T-helper 17 cell (primary cell): ENCODE measurements at regions not wholly inside any gene's neighbourhood (a gene's known extent, or its start where the extent isn't known, plus 50 kb on each side); places are given as distances from the start of the nearest gene placed in this dataset.

Experiments used
- ATAC-seq: fragments of 150-1000 bp; cut with Tn5 transposase; 2 replicates; pipeline ENCODE4 v1.10.0; 2021; ENCODE audit warnings: mild to moderate bottlenecking, moderate library complexity
- DNase-seq, 3 donors: peaks; one replicate each; pipeline versions ENCODE4 v3.0.0 to v3.0.0-alpha.2; 2020 to 2021
- H3K9me3 ChIP-seq: one replicate; pipeline ENCODE4 v1.7.0; 2013; ENCODE audit warnings: low read length, mild to moderate bottlenecking; ENCODE audit not compliant: control insufficient read depth, poor library complexity, severe bottlenecking
- H3K27ac Mint-ChIP-seq: one replicate; pipeline ENCODE4 v1.8.0; 2022; ENCODE audit warnings: mild to moderate bottlenecking, moderate library complexity, mixed read lengths
- H3K27me3 Mint-ChIP-seq: one replicate; pipeline ENCODE4 v1.8.0; 2022; ENCODE audit warnings: mixed read lengths
- H3K36me3 Mint-ChIP-seq: one replicate; pipeline ENCODE4 v1.8.0; 2022; ENCODE audit warnings: low read depth, mixed read lengths
- H3K4me1 Mint-ChIP-seq: one replicate; pipeline ENCODE4 v1.8.0; 2022; ENCODE audit warnings: mild to moderate bottlenecking, mixed read lengths
- H3K4me3 Mint-ChIP-seq: one replicate; pipeline ENCODE4 v1.8.0; 2022; ENCODE audit warnings: mild to moderate bottlenecking, moderate library complexity, mixed read lengths

DNA sequence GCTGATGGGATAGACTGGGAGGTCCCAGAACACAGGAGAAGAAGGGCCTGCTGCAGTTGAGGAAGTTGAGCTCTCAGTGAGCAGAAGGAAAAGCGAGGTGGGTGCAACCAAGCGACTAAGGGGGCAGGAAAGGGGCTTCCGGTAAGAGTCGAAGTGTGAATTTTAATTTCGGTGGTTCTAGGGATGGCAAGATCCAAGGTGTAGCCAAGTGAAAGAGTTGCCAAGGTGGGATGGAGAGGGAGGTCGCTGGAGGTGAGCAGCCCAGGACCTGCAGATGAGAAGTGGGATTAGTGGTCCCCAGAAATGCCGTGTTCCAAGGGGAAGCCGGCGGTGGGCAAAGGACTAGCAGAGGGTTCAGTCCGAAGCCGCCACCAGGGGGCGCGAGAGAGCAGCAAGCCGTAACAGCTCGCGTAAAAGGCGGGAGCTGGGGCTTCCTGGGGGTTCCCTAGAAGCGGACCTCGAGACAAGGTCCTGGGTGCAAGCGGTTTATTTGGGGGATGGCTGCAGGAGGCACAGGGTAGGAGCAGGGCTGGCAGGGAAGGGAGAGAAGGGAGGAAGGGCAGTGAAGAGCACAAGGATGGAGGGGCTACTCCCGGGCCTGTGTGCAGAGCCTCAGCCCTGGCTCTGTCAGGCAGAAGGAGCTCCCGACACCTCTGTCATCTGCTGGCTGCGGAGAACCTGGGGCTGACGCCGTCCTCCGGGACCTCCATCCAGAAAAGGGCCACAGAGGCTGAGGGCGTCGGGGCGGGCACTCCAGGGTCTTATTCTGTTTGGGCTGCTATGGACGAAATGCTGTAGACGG, 103.6 kb downstream of the PAX1 start:
- Mint-ChIP-seq H3K4me3 (no peak overlapping the region), H3K27me3 (no peaks in the 10 kb centered on the region), H3K4me1 (no peaks in the 10 kb centered on the region), H3K36me3 (no peaks in the 10 kb centered on the region), H3K27ac (no peak overlapping the region)
- DNase-seq (peak in 1 of 3 donors; percentile 26), ATAC-seq (no peak)
- no peaks in the 10 kb centered on the region for H3K9me3 ChIP-seq

DNA sequence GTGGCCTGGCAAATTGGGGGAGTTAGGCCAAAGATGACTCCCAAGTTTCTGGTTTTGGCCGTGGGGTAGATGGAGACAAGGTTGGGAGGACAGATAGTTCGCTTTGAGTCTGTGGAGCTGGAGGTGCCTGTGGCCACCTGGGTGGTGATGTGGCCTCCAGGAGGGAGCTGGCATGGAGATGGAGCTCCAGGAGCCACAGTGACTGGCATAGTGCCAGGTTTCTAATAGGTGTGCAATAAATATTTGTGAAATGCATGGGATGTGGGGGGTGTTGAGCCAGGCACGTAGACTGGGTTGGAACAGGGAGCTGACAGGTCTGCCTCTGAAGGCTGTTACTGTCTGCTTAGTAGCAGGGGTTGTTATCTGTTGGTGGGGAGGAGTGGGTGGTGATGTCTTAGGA, 102.7 kb downstream of the PAX1 start:
- Mint-ChIP-seq H3K4me3 (no peak overlapping the region), H3K27ac (no peak overlapping the region), H3K36me3 (no peaks in the 10 kb centered on the region), H3K4me1 (no peaks in the 10 kb centered on the region), H3K27me3 (no peaks in the 10 kb centered on the region)
- no peak for DNase-seq
- ATAC-seq: no peak
- H3K9me3 ChIP-seq: no peaks in the 10 kb centered on the region

DNA sequence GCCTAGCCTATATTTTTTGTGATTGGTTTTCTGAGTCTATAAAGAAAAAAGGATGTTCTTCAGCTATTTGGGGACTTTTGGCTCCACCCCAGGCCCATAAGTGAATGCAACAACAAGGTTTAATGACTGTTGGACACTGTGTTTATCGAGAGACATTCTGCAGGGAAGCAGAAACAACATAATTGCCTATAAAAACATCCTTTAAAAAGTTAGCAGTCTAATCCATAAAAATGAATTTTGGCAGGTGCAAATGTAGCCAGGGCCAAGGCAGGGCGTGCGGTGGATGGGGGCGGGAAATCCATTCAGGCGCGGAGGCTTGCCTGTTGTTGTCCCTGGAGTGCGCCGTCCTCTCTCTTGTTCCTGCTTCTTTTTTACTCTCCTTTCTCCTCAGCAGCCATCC, 99.3 kb downstream of the PAX1 start:
- H3K36me3 Mint-ChIP-seq: no peaks in the 10 kb centered on the region
- no peaks in the 10 kb centered on the region for H3K27me3 Mint-ChIP-seq
- DNase-seq (no peak), ATAC-seq (no peak)
- no peaks in the 10 kb centered on the region for H3K9me3 ChIP-seq
- no peaks in the 10 kb centered on the region for H3K4me1 Mint-ChIP-seq
- no peak overlapping the region for H3K4me3 Mint-ChIP-seq
- no peak overlapping the region for H3K27ac Mint-ChIP-seq

DNA sequence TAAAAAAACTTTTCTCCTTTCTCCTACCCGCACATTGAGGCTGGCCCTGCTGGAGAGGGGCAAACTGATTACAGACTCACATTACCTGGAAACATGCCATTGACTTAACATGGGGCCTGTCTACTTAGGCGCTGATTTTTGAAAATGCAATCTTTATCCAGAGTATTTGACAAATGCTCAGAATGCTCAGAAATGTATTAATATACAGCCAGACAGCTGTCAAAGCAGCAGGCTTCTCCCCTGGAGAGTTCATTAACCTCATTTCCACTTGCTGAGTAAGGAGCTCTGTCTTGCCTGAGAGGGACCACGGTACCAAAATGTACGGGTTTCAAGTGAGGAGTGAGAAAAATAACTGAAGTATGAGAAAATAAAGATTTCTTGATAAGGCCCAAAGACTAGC, 95.7 kb downstream of the PAX1 start:
- Mint-ChIP-seq H3K4me1 (no peaks in the 10 kb centered on the region), H3K36me3 (no peaks in the 10 kb centered on the region), H3K27ac (no peak overlapping the region), H3K27me3 (no peaks in the 10 kb centered on the region), H3K4me3 (no peak overlapping the region)
- DNase-seq: no peak
- no peaks in the 10 kb centered on the region for H3K9me3 ChIP-seq
- ATAC-seq: no peak

DNA sequence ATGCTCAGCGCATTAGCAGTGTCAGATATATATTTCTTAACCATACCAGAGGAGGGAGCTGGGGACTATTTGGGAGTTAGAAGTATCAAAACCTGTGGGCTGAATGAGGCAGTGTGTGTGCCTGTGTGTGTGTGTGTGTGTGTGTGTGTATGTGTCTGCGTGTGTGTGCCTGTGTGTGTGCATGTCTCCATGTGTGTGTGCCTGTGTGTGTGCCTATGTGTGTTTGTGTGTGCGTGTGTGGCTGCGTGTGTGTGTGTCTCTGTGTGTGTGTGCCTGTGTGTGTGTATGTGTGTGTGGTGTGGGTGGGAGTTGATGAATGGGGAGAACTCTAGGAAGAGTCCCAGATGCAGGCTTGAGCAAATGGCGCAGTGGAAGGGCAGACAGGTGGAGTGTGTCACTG, 92.9 kb downstream of the PAX1 start:
- no peak overlapping the region for H3K4me3 Mint-ChIP-seq
- H3K27me3 Mint-ChIP-seq: no peaks in the 10 kb centered on the region
- no peak overlapping the region for H3K27ac Mint-ChIP-seq
- H3K4me1 Mint-ChIP-seq: no peaks in the 10 kb centered on the region
- DNase-seq (no peak), ATAC-seq (no peak)
- H3K36me3 Mint-ChIP-seq: no peaks in the 10 kb centered on the region
- H3K9me3 ChIP-seq: no peaks in the 10 kb centered on the region

DNA sequence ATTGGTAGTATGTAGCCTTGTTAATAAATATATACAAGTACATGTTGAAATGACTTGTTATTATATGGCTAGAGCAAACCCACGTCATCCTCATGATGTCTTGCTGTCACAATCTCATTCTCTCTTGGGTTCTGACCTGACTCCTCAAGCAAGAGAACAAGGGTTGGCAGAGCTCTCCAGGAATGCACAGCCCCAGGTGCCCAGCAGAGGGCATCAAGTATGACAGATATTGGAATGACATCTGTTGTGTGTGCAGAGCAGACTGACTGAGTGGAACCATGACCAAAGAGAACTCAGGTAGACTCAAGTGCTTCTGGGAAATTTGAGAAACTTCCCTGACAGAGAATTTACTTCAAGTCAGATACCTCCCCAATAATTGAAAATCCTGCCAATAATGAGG, 90.6 kb downstream of the PAX1 start:
- Mint-ChIP-seq H3K36me3 (no peaks in the 10 kb centered on the region), H3K27ac (no peak overlapping the region)

DNA sequence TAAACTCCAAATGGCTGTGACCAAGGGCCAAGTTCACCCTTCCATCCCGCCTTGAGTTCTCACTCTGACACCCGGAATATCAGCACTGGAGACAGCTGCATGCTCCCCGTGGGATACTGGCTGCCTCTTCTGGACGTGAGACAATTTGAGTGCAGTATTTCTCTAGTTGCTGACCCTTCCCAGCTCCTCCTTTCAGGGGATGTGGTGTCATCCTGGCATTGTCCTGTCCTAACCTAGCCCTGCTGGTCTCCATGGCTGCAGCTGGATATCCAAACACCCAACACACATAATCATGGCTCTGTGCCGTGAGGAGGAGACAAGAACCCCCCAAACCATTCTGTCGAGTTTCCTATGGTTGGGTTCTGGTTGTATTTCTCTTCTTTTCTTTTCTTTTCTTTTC, 82.6 kb downstream of the PAX1 start:
- Mint-ChIP-seq H3K27ac (no peak overlapping the region), H3K36me3 (peaks cover 2% of the 10 kb centered on the region), H3K4me3 (no peak overlapping the region), H3K4me1 (no peaks in the 10 kb centered on the region), H3K27me3 (no peaks in the 10 kb centered on the region)
- DNase-seq (no peak), ATAC-seq (no peak)
- H3K9me3 ChIP-seq: no peaks in the 10 kb centered on the region

More for the DNA sequence above, 90.6 kb downstream of the PAX1 start:
- Mint-ChIP-seq H3K4me1 (no peaks in the 10 kb centered on the region), H3K27me3 (no peaks in the 10 kb centered on the region), H3K4me3 (no peak overlapping the region)
- no peaks in the 10 kb centered on the region for H3K9me3 ChIP-seq
- DNase-seq (no peak), ATAC-seq (no peak)

DNA sequence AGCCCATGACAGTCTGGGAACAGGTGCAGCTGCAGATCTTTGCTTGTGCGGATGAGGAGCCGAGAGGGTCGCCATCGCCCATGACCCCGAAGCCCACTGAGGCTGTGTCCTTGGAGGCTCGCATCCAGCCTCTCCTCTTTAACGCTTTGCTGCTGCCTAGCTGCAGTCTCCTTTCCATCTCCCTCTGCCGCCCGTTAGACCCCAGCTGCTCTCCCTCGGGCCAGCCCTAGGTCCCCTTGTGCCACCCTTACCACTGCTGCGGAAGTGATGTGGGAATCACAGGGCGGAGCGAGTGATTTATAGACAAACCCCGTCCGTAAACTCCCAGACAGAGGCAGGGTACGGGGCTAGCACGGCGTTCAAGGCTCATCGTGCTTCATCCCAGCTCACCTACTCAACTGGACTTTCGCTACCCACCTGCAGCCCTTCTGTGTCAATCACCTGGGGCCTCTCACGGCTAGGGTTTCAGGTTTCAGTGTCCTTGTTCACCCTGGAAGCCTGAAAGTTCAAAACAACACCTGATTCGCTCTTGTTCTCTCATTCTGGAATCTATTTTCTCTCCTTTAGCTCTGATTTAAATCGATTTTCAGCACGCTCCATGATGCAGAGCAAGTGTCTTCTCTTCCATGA, 76.1 kb downstream of the PAX1 start:
- no peak overlapping the region for H3K4me3 Mint-ChIP-seq
- H3K9me3 ChIP-seq: no peaks in the 10 kb centered on the region
- no peaks in the 10 kb centered on the region for H3K27me3 Mint-ChIP-seq
- peaks cover 2% of the 10 kb centered on the region for H3K36me3 Mint-ChIP-seq
- H3K4me1 Mint-ChIP-seq: no peaks in the 10 kb centered on the region
- DNase-seq: no peak
- no peak overlapping the region for H3K27ac Mint-ChIP-seq
- ATAC-seq: no peak

DNA sequence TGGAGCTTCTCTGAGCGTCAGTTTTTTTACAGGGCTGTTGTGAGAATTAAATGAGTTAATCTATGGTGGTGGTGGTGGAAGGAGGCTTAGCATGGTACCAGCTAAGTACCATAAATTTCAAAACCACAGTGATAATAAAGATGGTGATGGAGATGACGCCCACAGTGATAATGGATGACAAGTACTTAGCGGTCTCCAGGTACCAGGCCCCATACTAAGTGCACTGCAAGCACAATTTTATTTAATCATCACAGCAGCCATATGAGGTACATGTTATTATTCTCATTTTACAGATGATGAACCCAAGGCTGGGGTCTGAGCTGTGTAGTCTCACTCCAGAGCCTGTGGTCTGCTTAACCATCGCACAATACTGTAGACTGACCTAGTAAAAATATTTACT, 75.1 kb downstream of the PAX1 start:
- Mint-ChIP-seq H3K36me3 (peaks cover 2% of the 10 kb centered on the region), H3K4me1 (no peaks in the 10 kb centered on the region), H3K27ac (no peak overlapping the region), H3K27me3 (no peaks in the 10 kb centered on the region), H3K4me3 (no peak overlapping the region)
- no peak for DNase-seq
- no peak for ATAC-seq
- no peaks in the 10 kb centered on the region for H3K9me3 ChIP-seq
